ENCODE measurements at regions not wholly inside any gene's neighbourhood (a gene's known extent, or its start where the extent isn't known, plus 50 kb on each side); places are given as distances from the start of the nearest gene placed in this dataset.

DNA sequence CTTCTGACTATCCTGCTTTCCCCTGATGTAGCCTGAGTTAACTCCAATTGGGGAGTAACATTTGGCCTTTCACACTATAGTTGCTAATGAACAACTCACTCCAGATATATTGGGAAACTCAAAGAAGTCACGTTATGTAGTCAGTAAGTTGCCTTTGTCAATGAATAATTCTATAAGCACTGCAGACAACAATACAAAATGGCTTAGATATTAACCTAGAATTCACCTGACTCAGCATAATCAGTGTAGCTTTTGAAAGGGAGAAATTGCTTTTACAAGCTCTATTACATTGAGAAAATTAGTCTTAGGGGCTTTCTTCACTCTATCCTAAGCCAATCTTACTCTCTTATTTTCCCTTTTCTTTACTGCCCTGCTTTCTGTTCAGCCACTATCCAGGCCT lies 303.5 kb upstream of the NR5A2 start:
- Mint-ChIP-seq H3K27me3 (peaks cover 32% of the 10 kb centered on the region), H3K36me3 (ENCODE audit: low read depth) (no peaks in the 10 kb centered on the region), H3K4me1 (ENCODE audit: low read depth) (peaks cover 6% of the 10 kb centered on the region), H3K27ac (no peak overlapping the region), H3K4me3 (no peak overlapping the region), H3K9me3 (no peaks in the 10 kb centered on the region)
- DNase-seq = no peak

DNA sequence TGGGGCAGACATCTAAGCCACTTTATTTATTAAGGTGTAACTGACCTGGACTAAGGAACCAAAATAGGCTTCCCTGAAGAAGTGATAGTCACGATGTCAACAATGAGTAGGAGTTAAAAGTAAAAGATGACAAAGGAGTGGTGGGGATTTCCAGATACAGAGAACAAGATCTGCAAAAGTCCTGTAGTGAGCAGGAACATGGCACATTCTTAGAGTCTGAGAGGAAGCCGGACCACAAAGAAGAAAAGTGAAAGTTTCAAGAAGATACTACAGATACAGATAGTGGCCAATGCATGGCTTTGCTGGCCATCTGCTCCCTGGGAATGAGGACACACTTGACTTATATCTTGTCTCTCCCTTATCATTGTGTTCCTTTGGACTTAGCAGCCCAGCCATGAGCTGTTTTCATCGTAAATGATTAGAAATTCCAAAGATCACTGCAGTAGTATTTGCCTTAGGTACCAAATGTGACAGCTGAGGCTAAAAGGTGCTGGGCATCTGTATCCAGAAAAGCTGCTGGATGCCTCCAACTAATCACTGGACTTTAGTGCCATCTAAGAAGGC lies 302.4 kb upstream of the NR5A2 start:
- peaks cover 32% of the 10 kb centered on the region for H3K27me3 Mint-ChIP-seq
- no peaks in the 10 kb centered on the region for H3K9me3 Mint-ChIP-seq
- H3K4me1 Mint-ChIP-seq (ENCODE audit: low read depth) = peaks cover 6% of the 10 kb centered on the region
- H3K4me3 Mint-ChIP-seq = no peak overlapping the region
- no peaks in the 10 kb centered on the region for H3K36me3 Mint-ChIP-seq (ENCODE audit: low read depth)
- DNase-seq = no peak
- no peak overlapping the region for H3K27ac Mint-ChIP-seq

DNA sequence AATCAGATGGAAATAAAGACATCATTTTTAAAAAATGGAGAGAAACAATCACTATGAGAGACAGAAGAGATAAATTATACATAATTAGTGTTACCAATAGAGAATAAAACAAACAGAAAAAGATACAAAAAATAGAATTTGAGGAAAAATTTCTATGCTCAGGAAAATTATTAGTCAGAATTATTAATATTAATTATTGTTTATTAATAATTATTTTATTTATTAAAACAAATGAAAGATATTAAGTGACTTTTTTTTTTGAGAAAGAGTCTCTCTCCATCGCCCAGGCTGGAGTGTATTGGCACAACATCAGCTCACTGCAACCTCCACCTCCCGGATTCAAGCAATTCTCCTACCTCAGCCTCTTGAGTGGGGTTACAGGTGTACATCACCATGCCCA lies 299.8 kb upstream of the NR5A2 start:
- Mint-ChIP-seq H3K27me3 (peaks cover 28% of the 10 kb centered on the region), H3K27ac (no peak overlapping the region), H3K4me3 (no peak overlapping the region), H3K4me1 (ENCODE audit: low read depth) (peaks cover 6% of the 10 kb centered on the region), H3K9me3 (no peaks in the 10 kb centered on the region), H3K36me3 (ENCODE audit: low read depth) (no peaks in the 10 kb centered on the region)
- DNase-seq = no peak

DNA sequence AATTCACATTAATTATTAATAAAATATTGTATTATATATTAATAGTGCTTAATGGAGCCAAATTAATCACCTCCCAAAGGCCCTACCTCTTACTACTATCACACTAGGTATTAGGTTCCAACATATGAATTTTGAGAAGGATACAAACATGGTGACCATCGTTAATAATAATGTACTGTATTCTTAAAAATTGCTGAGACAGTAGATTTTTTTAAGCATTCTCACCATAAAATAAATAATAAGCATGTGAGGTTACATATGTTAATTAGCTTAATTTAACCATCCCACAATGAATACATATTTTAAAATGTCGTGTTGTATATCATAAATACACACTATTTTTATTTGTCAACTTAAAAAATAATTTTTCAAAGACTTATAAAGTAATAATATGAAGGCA lies 299.2 kb upstream of the NR5A2 start:
- no peaks in the 10 kb centered on the region for H3K36me3 Mint-ChIP-seq (ENCODE audit: low read depth)
- no peak overlapping the region for H3K4me3 Mint-ChIP-seq
- H3K4me1 Mint-ChIP-seq (ENCODE audit: low read depth) = peaks cover 6% of the 10 kb centered on the region
- no peak for DNase-seq
- peaks cover 25% of the 10 kb centered on the region for H3K27me3 Mint-ChIP-seq
- H3K9me3 Mint-ChIP-seq = no peaks in the 10 kb centered on the region
- H3K27ac Mint-ChIP-seq = no peak overlapping the region

DNA sequence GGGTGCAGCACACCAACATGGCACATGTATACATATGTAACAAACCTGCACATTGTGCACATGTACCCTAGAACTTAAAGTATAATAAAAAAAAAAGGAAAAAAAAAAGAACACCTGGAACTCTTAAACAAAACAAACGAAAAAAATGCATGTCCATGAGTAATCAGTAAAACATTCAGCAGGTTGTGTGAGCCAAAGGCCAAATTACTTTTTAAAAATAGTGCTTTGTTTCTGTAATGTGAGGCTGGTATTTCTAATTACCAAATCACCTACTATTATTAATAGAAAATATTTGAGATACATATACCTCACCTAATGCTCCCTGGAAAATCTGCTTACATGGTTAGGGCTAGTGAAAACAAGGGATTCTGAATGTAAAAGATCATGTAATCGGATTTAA lies 294.4 kb upstream of the NR5A2 start:
- no peaks in the 10 kb centered on the region for H3K9me3 Mint-ChIP-seq
- peaks cover under 1% of the 10 kb centered on the region for H3K27me3 Mint-ChIP-seq
- no peak overlapping the region for H3K27ac Mint-ChIP-seq
- no peak overlapping the region for H3K4me3 Mint-ChIP-seq
- no peaks in the 10 kb centered on the region for H3K36me3 Mint-ChIP-seq (ENCODE audit: low read depth)
- no peak for DNase-seq
- no peaks in the 10 kb centered on the region for H3K4me1 Mint-ChIP-seq (ENCODE audit: low read depth)

DNA sequence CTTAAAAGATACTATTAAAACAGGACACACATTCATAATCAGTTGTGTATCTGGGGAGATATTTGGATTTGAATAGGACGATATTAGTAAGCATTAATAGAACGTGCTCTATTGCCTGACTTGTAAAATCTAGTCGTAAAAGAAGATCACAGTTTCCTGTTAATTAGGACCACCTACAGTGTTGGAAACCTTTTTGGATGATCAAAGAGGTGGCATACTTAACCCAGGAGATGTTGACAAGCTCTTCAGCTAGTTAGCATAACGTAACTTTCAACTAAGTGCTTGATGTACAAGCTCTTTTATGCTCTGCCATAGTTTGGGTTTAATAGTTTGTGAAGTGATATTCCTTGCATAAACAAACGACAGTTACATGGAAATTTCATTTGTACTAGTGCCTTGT lies 293.3 kb upstream of the NR5A2 start:
- DNase-seq = no peak
- Mint-ChIP-seq H3K9me3 (no peaks in the 10 kb centered on the region), H3K4me3 (no peak overlapping the region), H3K27ac (no peak overlapping the region), H3K4me1 (ENCODE audit: low read depth) (no peaks in the 10 kb centered on the region), H3K36me3 (ENCODE audit: low read depth) (no peaks in the 10 kb centered on the region), H3K27me3 (no peaks in the 10 kb centered on the region)

DNA sequence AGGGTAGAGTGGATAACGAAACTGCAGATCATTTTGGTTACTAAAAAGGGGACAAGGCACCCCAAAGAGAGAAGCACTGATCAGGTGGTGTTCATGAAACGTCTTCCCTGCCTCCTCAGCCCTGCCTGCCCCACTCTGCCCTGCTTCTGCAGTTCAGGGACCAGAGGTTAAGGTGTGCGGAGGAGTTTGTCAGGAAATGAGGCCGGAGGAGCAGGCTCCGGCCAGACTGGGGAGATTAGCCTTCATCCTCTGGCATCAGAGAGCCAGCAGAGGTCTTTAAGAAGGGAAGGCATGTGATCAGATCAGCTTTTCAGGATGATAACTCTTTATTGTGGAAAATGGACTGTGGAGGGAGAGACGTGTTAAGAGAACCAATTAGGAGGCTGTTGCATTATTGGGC lies 291.9 kb upstream of the NR5A2 start:
- Mint-ChIP-seq H3K9me3 (no peaks in the 10 kb centered on the region), H3K27ac (no peak overlapping the region), H3K27me3 (peaks cover 5% of the 10 kb centered on the region), H3K4me3 (no peak overlapping the region), H3K4me1 (ENCODE audit: low read depth) (no peaks in the 10 kb centered on the region), H3K36me3 (ENCODE audit: low read depth) (no peaks in the 10 kb centered on the region)
- DNase-seq = no peak

DNA sequence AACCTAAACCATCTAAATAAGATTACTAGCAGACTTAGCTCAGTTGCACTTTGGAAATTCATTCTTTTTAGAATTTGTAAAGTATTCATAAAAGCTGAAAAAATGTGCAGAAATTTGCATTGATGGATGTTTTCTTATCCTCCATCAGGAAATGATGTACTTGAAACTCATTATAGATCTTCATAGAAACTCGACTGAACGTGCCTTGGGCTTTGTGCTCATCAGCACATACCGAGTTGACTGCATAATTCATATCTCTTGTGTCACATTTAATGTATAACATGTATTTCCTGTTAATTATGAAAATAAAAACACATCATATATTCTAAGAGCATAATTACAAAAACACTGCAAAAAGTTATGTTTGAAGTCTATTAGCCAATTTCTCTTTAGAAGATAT lies 290.9 kb upstream of the NR5A2 start:
- Mint-ChIP-seq H3K36me3 (ENCODE audit: low read depth) (no peaks in the 10 kb centered on the region), H3K9me3 (no peaks in the 10 kb centered on the region), H3K4me3 (no peak overlapping the region), H3K27ac (no peak overlapping the region), H3K4me1 (ENCODE audit: low read depth) (no peaks in the 10 kb centered on the region), H3K27me3 (peaks cover 5% of the 10 kb centered on the region)
- no peak for DNase-seq

DNA sequence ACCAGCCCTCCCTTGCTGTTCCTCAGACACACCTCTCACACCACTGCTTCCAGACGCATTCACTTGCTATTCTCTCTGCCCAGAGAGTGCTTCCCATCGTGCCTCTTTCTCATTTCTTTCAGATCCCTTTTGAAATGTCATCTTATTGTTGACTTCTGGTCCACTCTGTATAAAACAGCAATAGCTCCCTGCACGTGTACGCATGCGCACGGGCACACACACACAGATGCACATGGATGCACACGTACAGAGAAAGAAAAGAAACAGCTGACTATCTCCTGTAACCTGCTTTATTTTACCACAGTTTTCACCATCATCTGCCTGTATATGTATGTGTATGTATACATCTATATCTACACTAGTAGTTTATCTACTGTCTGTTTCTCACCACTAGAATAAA lies 285.9 kb upstream of the NR5A2 start:
- no peak overlapping the region for H3K4me3 Mint-ChIP-seq
- H3K9me3 Mint-ChIP-seq = no peaks in the 10 kb centered on the region
- no peaks in the 10 kb centered on the region for H3K4me1 Mint-ChIP-seq (ENCODE audit: low read depth)
- H3K36me3 Mint-ChIP-seq (ENCODE audit: low read depth) = no peaks in the 10 kb centered on the region
- no peak for DNase-seq
- H3K27ac Mint-ChIP-seq = no peak overlapping the region
- H3K27me3 Mint-ChIP-seq = peaks cover 18% of the 10 kb centered on the region

DNA sequence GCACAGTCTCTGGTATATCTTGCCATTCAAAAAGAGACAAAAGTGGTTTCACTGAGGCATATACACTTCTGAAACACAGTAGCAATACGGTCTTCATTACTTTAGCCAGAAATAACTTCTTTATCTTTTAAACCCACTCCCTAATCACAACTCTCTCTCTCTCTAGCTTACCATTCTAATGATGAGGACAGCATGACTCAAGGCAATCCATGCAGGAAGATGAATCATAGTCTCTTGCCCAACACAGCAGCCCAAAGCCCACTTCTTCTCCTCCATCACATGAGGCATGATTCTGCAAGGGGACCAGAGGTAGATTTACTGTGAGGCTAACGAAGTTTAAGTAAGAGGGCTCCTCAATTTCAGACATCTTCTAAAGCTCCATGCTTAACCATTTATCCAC lies 285.0 kb upstream of the NR5A2 start:
- no peaks in the 10 kb centered on the region for H3K9me3 Mint-ChIP-seq
- no peak overlapping the region for H3K4me3 Mint-ChIP-seq
- no peak overlapping the region for H3K27ac Mint-ChIP-seq
- no peak for DNase-seq
- peaks cover 19% of the 10 kb centered on the region for H3K27me3 Mint-ChIP-seq
- H3K36me3 Mint-ChIP-seq (ENCODE audit: low read depth) = no peaks in the 10 kb centered on the region
- no peaks in the 10 kb centered on the region for H3K4me1 Mint-ChIP-seq (ENCODE audit: low read depth)

DNA sequence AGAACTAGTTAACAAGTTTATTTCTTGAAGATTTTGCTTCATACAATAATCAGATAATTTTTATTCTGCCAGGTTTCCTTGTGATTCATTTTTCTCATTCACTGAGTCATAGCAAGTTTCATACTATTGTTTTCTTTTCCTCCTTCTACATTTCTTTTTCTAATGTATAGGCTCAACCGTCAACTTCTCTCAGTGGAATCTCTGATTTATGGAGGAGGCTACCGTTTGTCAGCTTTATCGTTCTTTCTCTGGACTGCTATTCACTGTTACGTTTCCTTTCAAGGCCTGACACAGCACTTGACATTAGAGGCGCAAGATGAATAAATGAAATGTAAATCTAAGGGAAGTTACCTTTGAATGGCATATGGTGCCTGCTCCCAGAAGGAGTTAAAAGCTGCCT lies 284.3 kb upstream of the NR5A2 start:
- H3K9me3 Mint-ChIP-seq = no peaks in the 10 kb centered on the region
- no peak for DNase-seq
- H3K36me3 Mint-ChIP-seq (ENCODE audit: low read depth) = no peaks in the 10 kb centered on the region
- no peak overlapping the region for H3K4me3 Mint-ChIP-seq
- H3K27me3 Mint-ChIP-seq = peaks cover 19% of the 10 kb centered on the region
- no peak overlapping the region for H3K27ac Mint-ChIP-seq
- no peaks in the 10 kb centered on the region for H3K4me1 Mint-ChIP-seq (ENCODE audit: low read depth)

DNA sequence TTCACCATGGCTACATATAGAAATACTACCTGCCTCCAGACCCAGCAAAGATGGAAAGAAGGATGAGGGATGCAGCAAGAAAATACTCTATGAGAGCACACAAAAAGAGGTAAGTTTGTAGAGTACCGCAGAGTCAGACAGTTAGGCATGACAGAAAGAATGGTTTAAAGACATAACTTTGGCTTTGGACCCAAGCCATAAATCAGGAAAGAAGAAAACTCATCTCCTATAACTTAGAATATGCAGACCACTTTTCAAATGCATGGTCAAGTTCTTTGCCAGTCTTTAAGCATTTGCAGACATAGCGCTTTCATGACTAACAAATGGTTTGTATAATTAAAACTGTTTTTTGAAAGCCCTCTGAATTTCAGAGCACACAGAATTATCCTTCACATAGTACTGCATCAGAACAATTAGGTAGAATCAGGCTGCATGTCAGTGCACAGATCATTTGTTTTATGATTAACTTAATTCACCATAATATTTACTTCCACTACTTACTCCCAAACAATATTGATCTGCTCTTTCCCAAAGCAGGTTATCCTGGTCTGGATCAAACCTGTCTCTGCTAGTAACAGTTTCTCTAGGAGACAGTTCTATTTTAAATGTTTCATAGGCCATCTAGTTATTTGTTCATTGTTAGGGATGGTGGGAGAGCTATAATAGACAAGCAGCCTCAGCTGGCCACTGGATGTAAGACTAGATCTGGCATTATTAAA lies 280.7 kb upstream of the NR5A2 start:
- Mint-ChIP-seq H3K27me3 (peaks cover 19% of the 10 kb centered on the region), H3K27ac (no peak overlapping the region), H3K36me3 (ENCODE audit: low read depth) (no peaks in the 10 kb centered on the region), H3K4me1 (ENCODE audit: low read depth) (no peaks in the 10 kb centered on the region), H3K9me3 (no peaks in the 10 kb centered on the region), H3K4me3 (no peak overlapping the region)
- no peak for DNase-seq

DNA sequence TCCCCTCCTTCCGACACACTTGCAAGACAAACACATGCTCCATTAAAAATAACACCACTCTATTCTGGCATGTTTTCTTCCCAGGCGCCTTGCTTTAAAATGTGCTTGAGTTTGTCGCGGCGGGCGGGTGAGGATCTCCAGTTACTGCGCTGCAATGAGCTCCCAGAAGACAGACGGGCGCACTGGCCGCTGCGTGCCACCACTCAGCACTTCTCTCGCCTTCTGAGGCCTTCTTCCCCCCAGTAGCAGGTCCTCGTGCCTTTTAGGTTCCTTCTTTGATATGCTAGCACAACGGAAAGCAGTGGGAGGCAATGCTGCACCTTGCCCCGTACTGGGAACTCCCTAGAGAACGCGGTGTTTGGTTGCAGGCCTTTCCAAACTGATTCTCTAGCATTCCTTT lies 279.5 kb upstream of the NR5A2 start:
- no peak overlapping the region for H3K4me3 Mint-ChIP-seq
- DNase-seq = no peak
- no peaks in the 10 kb centered on the region for H3K4me1 Mint-ChIP-seq (ENCODE audit: low read depth)
- no peaks in the 10 kb centered on the region for H3K36me3 Mint-ChIP-seq (ENCODE audit: low read depth)
- H3K9me3 Mint-ChIP-seq = no peaks in the 10 kb centered on the region
- peaks cover 19% of the 10 kb centered on the region for H3K27me3 Mint-ChIP-seq
- no peak overlapping the region for H3K27ac Mint-ChIP-seq

DNA sequence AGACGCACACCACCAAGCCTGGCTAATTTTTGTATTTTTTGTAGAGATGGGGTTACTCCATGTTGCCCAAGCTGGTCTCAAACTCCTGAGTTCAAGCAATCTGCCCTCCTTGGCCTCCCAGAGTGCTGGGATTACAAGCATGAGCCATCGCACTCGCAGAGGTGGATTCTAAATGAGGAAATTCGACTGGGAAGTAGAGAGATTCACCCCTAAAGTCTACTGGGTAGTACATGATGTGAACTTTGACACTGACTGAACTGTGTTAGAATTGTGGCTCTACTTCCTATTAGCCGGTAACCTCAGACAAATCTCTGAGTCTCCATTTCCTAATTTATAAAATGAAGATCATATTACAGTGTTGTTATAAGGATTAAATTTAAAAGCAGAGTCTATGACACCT lies 276.0 kb upstream of the NR5A2 start:
- DNase-seq = no peak
- no peak overlapping the region for H3K4me3 Mint-ChIP-seq
- no peaks in the 10 kb centered on the region for H3K4me1 Mint-ChIP-seq (ENCODE audit: low read depth)
- peaks cover 13% of the 10 kb centered on the region for H3K27me3 Mint-ChIP-seq
- H3K9me3 Mint-ChIP-seq = no peaks in the 10 kb centered on the region
- H3K27ac Mint-ChIP-seq = no peak overlapping the region
- H3K36me3 Mint-ChIP-seq (ENCODE audit: low read depth) = no peaks in the 10 kb centered on the region

DNA sequence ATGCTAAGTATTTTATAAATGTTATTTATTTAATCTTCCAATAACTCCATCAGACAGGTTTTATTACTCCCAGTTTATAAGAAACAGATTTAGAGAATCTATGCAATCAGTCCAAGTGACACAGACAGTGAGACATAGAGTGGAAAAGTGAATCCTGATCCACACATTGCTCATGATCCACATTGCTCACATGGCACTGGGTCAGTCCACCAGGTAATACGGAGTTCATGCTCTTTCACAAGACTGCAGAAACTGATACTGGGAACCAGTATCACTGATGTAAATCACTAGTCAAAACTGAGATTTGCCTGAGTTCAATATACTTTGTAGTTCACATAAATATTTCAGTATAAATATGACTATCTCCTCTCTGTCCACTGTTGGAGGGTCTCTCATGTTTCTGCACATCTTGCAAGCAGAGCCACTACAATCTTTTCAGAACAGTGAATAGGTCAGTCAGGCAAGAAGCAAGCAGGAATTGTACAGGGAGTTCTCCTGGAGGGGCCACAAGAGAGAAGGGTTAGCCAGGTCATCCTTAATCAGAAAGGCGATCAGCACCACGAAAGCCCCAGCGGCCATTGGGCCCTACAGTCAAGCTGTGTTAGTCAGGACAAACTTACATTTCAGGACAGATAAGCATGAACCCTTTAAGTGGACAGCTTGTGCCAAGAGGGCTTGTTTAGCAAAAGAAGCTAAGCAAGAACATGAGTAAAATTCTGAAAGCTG lies 275.4 kb upstream of the NR5A2 start:
- Mint-ChIP-seq H3K27me3 (peaks cover 12% of the 10 kb centered on the region), H3K4me3 (no peak overlapping the region), H3K4me1 (ENCODE audit: low read depth) (no peaks in the 10 kb centered on the region), H3K9me3 (no peaks in the 10 kb centered on the region), H3K36me3 (ENCODE audit: low read depth) (no peaks in the 10 kb centered on the region), H3K27ac (no peak overlapping the region)
- no peak for DNase-seq

Measured in activated T-cell treated with anti-CD3 and anti-CD28 coated beads, Interleukin-2, amount 50 U/mL, for 24 hours (primary cell).